Endothelial cell (in vitro differentiated cells): ENCODE measurements at regions not wholly inside any gene's neighbourhood (a gene's known extent, or its start where the extent isn't known, plus 50 kb on each side); places are given as distances from the start of the nearest gene placed in this dataset.
"Not testable (repeated sequence)": the region's sequence is repeated elsewhere in the genome, so short reads cannot be mapped to it uniquely, and the experiment has no call there.

Experiments
- DNase-seq: peaks from one replicate; pipeline ENCODE4 v3.0.0; 2021; ENCODE audit warnings: low spot score
- H3K27ac Mint-ChIP-seq: one replicate; pipeline ENCODE4 v1.8.0; 2021; ENCODE audit warnings: mixed read lengths, inconsistent platforms; ENCODE audit not compliant: unreplicated experiment
- H3K27me3 Mint-ChIP-seq: one replicate; pipeline ENCODE4 v1.8.0; 2021; ENCODE audit warnings: mild to moderate bottlenecking, moderate library complexity, mixed read lengths, inconsistent platforms; ENCODE audit not compliant: unreplicated experiment
- H3K36me3 Mint-ChIP-seq: one replicate; pipeline ENCODE4 v1.8.0; 2021; ENCODE audit warnings: mild to moderate bottlenecking, low read depth, mixed read lengths, inconsistent platforms; ENCODE audit not compliant: unreplicated experiment
- H3K4me1 Mint-ChIP-seq: one replicate; pipeline ENCODE4 v1.8.0; 2021; ENCODE audit warnings: mild to moderate bottlenecking, mixed read lengths, inconsistent platforms; ENCODE audit not compliant: unreplicated experiment
- H3K4me3 Mint-ChIP-seq: one replicate; pipeline ENCODE4 v1.8.0; 2021; ENCODE audit warnings: mild to moderate bottlenecking, mixed read lengths, inconsistent platforms; ENCODE audit not compliant: unreplicated experiment
- H3K9me3 Mint-ChIP-seq: one replicate; pipeline ENCODE4 v1.8.0; 2021; ENCODE audit warnings: mixed read lengths, inconsistent platforms; ENCODE audit not compliant: unreplicated experiment
- CTCF ChIP-seq: fragments of 200-600 bp; sonication (generic); IDR thresholded peaks from one replicate; pipeline ENCODE4 v1.5.0; 2021; ENCODE audit warnings: antibody characterized with exemption; ENCODE audit not compliant: unreplicated experiment

DNA sequence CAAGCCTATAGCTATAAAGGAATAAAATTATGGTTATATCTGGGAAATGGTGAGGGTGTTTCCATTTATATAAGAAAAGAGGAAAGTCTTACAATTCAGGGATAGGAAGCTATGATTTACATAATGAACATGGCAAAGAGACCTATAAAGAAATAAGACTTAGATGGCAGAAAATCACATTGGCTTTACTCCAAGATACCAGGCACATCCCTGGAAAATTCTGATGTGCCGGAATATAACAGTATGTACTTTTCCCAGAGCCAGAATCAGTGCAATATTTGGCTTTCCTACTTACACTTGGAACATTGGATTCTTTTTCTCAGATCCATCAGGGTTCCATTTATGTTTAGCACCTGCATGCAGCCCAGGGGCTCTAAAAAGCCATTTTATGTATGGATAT lies 357.8 kb downstream of the CETN3 start:
- H3K27ac Mint-ChIP-seq, result no peak overlapping the region
- H3K27me3 Mint-ChIP-seq, result no peaks in the 10 kb centered on the region
- TF ChIP-seq CTCF, result no peak
- peaks cover 4% of the 10 kb centered on the region for H3K4me1 Mint-ChIP-seq
- DNase-seq, result no peak
- H3K4me3 Mint-ChIP-seq, result no peak overlapping the region
- no peaks in the 10 kb centered on the region for H3K9me3 Mint-ChIP-seq
- peaks cover 3% of the 10 kb centered on the region for H3K36me3 Mint-ChIP-seq

- H3K36me3 Mint-ChIP-seq, result peaks cover 4% of the 10 kb centered on the region
- H3K27me3 Mint-ChIP-seq, result peaks cover 2% of the 10 kb centered on the region
- TF ChIP-seq CTCF, result no peak
- no peak overlapping the region for H3K27ac Mint-ChIP-seq
- no peaks in the 10 kb centered on the region for H3K4me1 Mint-ChIP-seq
- no peak for DNase-seq
- no peak overlapping the region for H3K4me3 Mint-ChIP-seq
- H3K9me3 Mint-ChIP-seq, result no peaks in the 10 kb centered on the region
These were observed 359.5 kb downstream of the CETN3 start for GRCh38 chr5:90050103-90050502.

- no peak for DNase-seq
- Mint-ChIP-seq H3K27me3 (peaks cover 3% of the 10 kb centered on the region), H3K4me3 (no peak overlapping the region), H3K27ac (no peak overlapping the region), H3K4me1 (no peaks in the 10 kb centered on the region), H3K36me3 (peaks cover 4% of the 10 kb centered on the region), H3K9me3 (no peaks in the 10 kb centered on the region)
- TF ChIP-seq CTCF, result no peak
These were observed 362.4 kb downstream of the CETN3 start for GRCh38 chr5:90047113-90047512.

DNA sequence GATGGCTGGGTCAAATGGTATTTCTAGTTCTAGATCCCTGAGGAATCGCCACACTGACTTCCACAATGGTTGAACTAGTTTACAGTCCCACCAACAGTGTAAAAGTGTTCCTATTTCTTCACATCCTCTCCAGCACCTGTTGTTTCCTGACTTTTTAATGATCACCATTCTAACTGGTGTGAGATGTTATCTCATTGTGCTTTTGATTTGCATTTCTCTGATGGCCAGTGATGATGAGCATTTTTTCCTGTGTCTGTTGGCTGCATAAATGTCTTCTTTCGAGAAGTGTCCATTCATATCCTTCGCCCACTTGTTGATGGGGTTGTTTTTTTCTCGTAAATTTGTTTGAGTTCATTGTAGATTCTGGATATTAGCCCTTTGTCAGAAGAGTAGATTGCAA lies 369.5 kb downstream of the CETN3 start:
- not testable (repeated sequence) for H3K9me3 Mint-ChIP-seq, DNase-seq, H3K4me3 Mint-ChIP-seq, H3K36me3 Mint-ChIP-seq, H3K27ac Mint-ChIP-seq, H3K4me1 Mint-ChIP-seq, H3K27me3 Mint-ChIP-seq

DNA sequence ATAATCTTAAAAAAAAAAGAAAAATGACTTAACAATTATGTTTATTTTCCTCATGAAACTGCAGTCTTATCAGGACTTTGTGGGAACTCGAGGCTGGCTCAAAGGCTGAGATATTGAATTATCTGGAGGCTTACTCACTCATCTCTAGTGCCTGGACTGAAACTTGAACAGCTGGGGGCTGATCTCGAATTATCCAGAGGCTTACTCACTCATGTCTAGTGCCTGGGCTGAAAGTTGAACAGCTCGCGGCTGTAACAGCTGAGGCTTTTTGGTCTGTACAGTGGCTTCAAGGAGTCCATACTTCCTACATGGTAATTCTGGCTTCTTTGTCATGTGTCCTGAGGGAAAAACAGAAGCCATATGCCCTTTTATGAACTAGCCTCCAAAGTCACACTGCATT lies 371.9 kb downstream of the CETN3 start:
- Mint-ChIP-seq H3K9me3 (no peaks in the 10 kb centered on the region), H3K4me3 (no peak overlapping the region), H3K27me3 (peaks cover under 1% of the 10 kb centered on the region), H3K4me1 (no peaks in the 10 kb centered on the region), H3K36me3 (no peaks in the 10 kb centered on the region), H3K27ac (no peak overlapping the region)
- DNase-seq, result no peak
- TF ChIP-seq CTCF, result no peak

- H3K4me1 Mint-ChIP-seq, result no peaks in the 10 kb centered on the region
- no peak overlapping the region for H3K27ac Mint-ChIP-seq
- H3K4me3 Mint-ChIP-seq, result no peak overlapping the region
- no peaks in the 10 kb centered on the region for H3K9me3 Mint-ChIP-seq
- TF ChIP-seq CTCF, result no peak
- DNase-seq, result no peak
- H3K36me3 Mint-ChIP-seq, result no peaks in the 10 kb centered on the region
- peaks cover 1% of the 10 kb centered on the region for H3K27me3 Mint-ChIP-seq
These were observed 386.9 kb downstream of the CETN3 start for GRCh38 chr5:90022711-90023053.
